Nephron (organoid): ENCODE measurements at regions not wholly inside any gene's neighbourhood (a gene's known extent, or its start where the extent isn't known, plus 50 kb on each side); places are given as distances from the start of the nearest gene placed in this dataset.

Experiments
- H3K27ac Mint-ChIP-seq, 3 experiments: 2 replicates each; pipeline ENCODE4 v1.8.0; 2020; ENCODE audit warnings: mixed read lengths in 3 of 3, mild to moderate bottlenecking in 2 of 3, moderate library complexity in 1 of 3
- H3K27me3 Mint-ChIP-seq: 2 replicates; pipeline ENCODE4 v1.8.0; 2021; ENCODE audit warnings: low read depth, mild to moderate bottlenecking, moderate library complexity, mixed read lengths
- H3K36me3 Mint-ChIP-seq: 2 replicates; pipeline ENCODE4 v1.8.0; 2020; ENCODE audit warnings: low read depth, mixed read lengths
- H3K4me1 Mint-ChIP-seq: 2 replicates; pipeline ENCODE4 v1.8.0; 2020; ENCODE audit warnings: mixed read lengths
- H3K4me3 Mint-ChIP-seq, 3 experiments: 2 replicates each; pipeline ENCODE4 v1.8.0; 2020; ENCODE audit warnings: mild to moderate bottlenecking in 3 of 3, mixed read lengths in 3 of 3, moderate library complexity in 2 of 3
- H3K9me3 Mint-ChIP-seq: 2 replicates; pipeline ENCODE4 v1.8.0; 2020; ENCODE audit warnings: mixed read lengths
- TF ChIP-seq, protein P1 (sequence below), 3 experiments: fragments of 200-600 bp; sonication (generic); IDR thresholded peaks; one replicate each; pipeline ENCODE4 v1.5.0; 2021; ENCODE audit warnings: antibody characterized with exemption in 3 of 3; ENCODE audit not compliant: unreplicated experiment in 3 of 3

- H3K36me3 Mint-ChIP-seq, result no peaks in the 10 kb centered on the region
- peaks cover 14% of the 10 kb centered on the region for H3K9me3 Mint-ChIP-seq
- H3K4me1 Mint-ChIP-seq, result no peaks in the 10 kb centered on the region
- H3K4me3 Mint-ChIP-seq, result no peak overlapping the region
- TF ChIP-seq, protein P1, sequence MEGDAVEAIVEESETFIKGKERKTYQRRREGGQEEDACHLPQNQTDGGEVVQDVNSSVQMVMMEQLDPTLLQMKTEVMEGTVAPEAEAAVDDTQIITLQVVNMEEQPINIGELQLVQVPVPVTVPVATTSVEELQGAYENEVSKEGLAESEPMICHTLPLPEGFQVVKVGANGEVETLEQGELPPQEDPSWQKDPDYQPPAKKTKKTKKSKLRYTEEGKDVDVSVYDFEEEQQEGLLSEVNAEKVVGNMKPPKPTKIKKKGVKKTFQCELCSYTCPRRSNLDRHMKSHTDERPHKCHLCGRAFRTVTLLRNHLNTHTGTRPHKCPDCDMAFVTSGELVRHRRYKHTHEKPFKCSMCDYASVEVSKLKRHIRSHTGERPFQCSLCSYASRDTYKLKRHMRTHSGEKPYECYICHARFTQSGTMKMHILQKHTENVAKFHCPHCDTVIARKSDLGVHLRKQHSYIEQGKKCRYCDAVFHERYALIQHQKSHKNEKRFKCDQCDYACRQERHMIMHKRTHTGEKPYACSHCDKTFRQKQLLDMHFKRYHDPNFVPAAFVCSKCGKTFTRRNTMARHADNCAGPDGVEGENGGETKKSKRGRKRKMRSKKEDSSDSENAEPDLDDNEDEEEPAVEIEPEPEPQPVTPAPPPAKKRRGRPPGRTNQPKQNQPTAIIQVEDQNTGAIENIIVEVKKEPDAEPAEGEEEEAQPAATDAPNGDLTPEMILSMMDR (IDR thresholded peaks at IDR 0.05; ENCODE audit: unreplicated experiment in 3 of 3), result no peak
- no peaks in the 10 kb centered on the region for H3K27me3 Mint-ChIP-seq
- H3K27ac Mint-ChIP-seq, result no peak overlapping the region
These were observed 87.7 kb downstream of the MACIR start for GRCh38 chr5:103346162-103346748.

DNA sequence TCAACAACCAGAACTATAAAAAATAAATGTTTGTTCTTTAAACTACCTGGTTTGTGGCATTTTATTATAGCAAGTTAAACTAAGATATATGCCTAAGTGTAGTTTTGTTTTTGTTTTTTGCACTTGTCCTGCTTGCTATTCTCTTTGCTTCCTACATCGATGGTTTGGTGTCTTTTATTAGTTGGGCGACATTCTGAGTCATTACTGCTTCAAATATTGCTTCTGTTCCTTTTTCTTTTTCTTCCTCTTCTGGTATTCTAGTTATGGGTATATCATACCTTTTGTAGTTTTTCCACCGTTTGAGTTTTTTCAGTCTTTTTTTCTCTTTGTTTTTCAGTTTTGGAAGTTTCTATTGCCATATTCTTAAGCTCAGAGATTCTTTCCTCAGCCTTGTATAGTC lies 86.9 kb downstream of the MACIR start:
- H3K9me3 Mint-ChIP-seq, result peaks cover 14% of the 10 kb centered on the region
- TF ChIP-seq, protein P1 (IDR thresholded peaks at IDR 0.05; ENCODE audit: unreplicated experiment in 3 of 3), result no peak
- no peak overlapping the region for H3K27ac Mint-ChIP-seq
- no peaks in the 10 kb centered on the region for H3K36me3 Mint-ChIP-seq
- H3K4me1 Mint-ChIP-seq, result no peaks in the 10 kb centered on the region
- no peaks in the 10 kb centered on the region for H3K27me3 Mint-ChIP-seq
- no peak overlapping the region for H3K4me3 Mint-ChIP-seq

- peaks cover 16% of the 10 kb centered on the region for H3K9me3 Mint-ChIP-seq
- H3K4me1 Mint-ChIP-seq, result no peaks in the 10 kb centered on the region
- TF ChIP-seq, protein P1 (IDR thresholded peaks at IDR 0.05; ENCODE audit: unreplicated experiment in 3 of 3), result no peak
- H3K27ac Mint-ChIP-seq, result no peak overlapping the region
- no peak overlapping the region for H3K4me3 Mint-ChIP-seq
- H3K36me3 Mint-ChIP-seq, result no peaks in the 10 kb centered on the region
- no peaks in the 10 kb centered on the region for H3K27me3 Mint-ChIP-seq
These were observed 82.3 kb downstream of the MACIR start for GRCh38 chr5:103340717-103341388.

DNA sequence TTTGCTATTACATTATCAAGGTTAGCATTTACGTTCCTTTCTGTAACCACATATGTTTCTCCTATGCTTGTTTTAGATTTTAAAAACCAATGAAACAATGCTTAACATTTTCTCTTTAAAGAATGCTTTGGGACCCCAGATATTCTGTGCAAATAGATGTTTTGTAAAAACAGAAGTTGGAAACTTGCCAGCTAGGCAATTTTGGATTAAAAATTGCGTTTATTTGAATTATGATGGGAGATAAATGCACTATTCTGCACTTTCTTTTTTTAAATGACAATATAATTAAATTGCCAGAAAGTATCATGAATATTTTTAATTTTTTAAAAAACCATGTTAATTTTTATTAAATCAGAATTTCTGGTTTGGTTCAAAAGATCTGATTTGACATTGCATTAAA lies 81.6 kb downstream of the MACIR start:
- Mint-ChIP-seq H3K9me3 (peaks cover 16% of the 10 kb centered on the region), H3K4me3 (no peak overlapping the region), H3K4me1 (no peaks in the 10 kb centered on the region), H3K27ac (no peak overlapping the region), H3K36me3 (no peaks in the 10 kb centered on the region), H3K27me3 (no peaks in the 10 kb centered on the region)
- TF ChIP-seq, protein P1 (IDR thresholded peaks at IDR 0.05; ENCODE audit: unreplicated experiment in 3 of 3), result no peak

GRCh38 chr5:103336941-103337340 lies 78.4 kb downstream of the MACIR start:
- Mint-ChIP-seq H3K36me3 (no peaks in the 10 kb centered on the region), H3K27ac (no peak overlapping the region), H3K4me3 (no peak overlapping the region), H3K9me3 (peaks cover 6% of the 10 kb centered on the region), H3K4me1 (no peaks in the 10 kb centered on the region), H3K27me3 (no peaks in the 10 kb centered on the region)
- TF ChIP-seq, protein P1 (IDR thresholded peaks at IDR 0.05; ENCODE audit: unreplicated experiment in 3 of 3), result no peak

GRCh38 chr5:103333376-103333775 lies 74.8 kb downstream of the MACIR start:
- Mint-ChIP-seq H3K36me3 (no peaks in the 10 kb centered on the region), H3K27ac (no peak overlapping the region), H3K4me1 (no peaks in the 10 kb centered on the region), H3K27me3 (no peaks in the 10 kb centered on the region), H3K4me3 (no peak overlapping the region), H3K9me3 (no peaks in the 10 kb centered on the region)
- TF ChIP-seq, protein P1 (IDR thresholded peaks at IDR 0.05; ENCODE audit: unreplicated experiment in 3 of 3), result no peak
